Transverse colon (tissue), 4 donors: ENCODE measurements at regions not wholly inside any gene's neighbourhood (a gene's known extent, or its start where the extent isn't known, plus 50 kb on each side); places are given as distances from the start of the nearest gene placed in this dataset.
A peak's percentile ranks its signal among the peaks of the same experiment; 100 is the strongest.

ENCODE experiments used
- DNase-seq: peaks from one replicate; pipeline ENCODE4 v3.0.0-alpha.2; 2019
- H3K27ac ChIP-seq, 4 donors: fragments of 200-600 bp; sonication (generic); 2 replicates each; pipeline ENCODE4 v1.5.1; 2016 to 2018; ENCODE audit warnings: inconsistent platforms in 4 of 4
- H3K27me3 ChIP-seq: fragments of 200-600 bp; sonication (generic); 2 replicates; pipeline ENCODE4 v1.5.1; 2017; ENCODE audit warnings: inconsistent platforms
- H3K36me3 ChIP-seq, 4 donors: fragments of 200-600 bp; sonication (generic); 2 replicates each; pipeline ENCODE4 v1.5.1; 2017 to 2019; ENCODE audit warnings: inconsistent platforms in 4 of 4
- H3K4me1 ChIP-seq, 4 donors: fragments of 200-600 bp; sonication (generic); 2 replicates each; pipeline ENCODE4 v1.5.1; 2017 to 2020; ENCODE audit warnings: inconsistent platforms in 4 of 4
- H3K4me3 ChIP-seq, 4 donors: fragments of 200-600 bp; sonication (generic); 1 replicate in 1 of 4; 2 replicates in 3 of 4; pipeline versions ENCODE4 v1.5.1 to v1.6.1; 2017 to 2019; ENCODE audit warnings: inconsistent platforms in 4 of 4
- H3K9me3 ChIP-seq, 2 donors: fragments of 200-600 bp; sonication (generic); 2 replicates each; pipeline ENCODE4 v1.5.1; 2017 to 2019; ENCODE audit warnings: inconsistent platforms in 2 of 2
- EP300 ChIP-seq: sonication (generic); formaldehyde crosslinking; IDR thresholded peaks from one replicate; pipeline ENCODE4 v1.6.1; 2017; ENCODE audit warnings: antibody characterized with exemption, low read depth
- POLR2A ChIP-seq: fragments of 450-650 bp; IDR thresholded peaks from one replicate; pipeline ENCODE4 v1.6.1; 2016; ENCODE audit warnings: antibody characterized with exemption, mild to moderate bottlenecking, moderate library complexity
- POLR2AphosphoS5 ChIP-seq, 3 donors: sonication (generic); formaldehyde crosslinking; IDR thresholded peaks; one replicate each; pipeline ENCODE4 v1.6.1; 2016; ENCODE audit warnings: antibody characterized with exemption in 3 of 3
- WGBS, 2 donors: methylation state at CpG; one replicate each; pipeline ENCODE4 v1.1.5; 2018; ENCODE audit warnings: low coverage in 1 of 2; 5-methylcytosine and 5-hydroxymethylcytosine counted together
- in situ Hi-C, 4 donors: fragments of 200-750 bp; cut with MboI; loops; one replicate each; pipeline versions ENCODE4 v1.15.0 to v1.15.1; 2017; ENCODE audit warnings: low sequenced_read_pairs in 3 of 4, low pct_ligation_motif_present in 1 of 4, low pct_unique_long_range_greater_than_20kb in 1 of 4
- intact Hi-C: fragments of 100-400 bp; cut with DNase I; formaldehyde crosslinking; loops from one replicate; pipeline ENCODE4 v1.15.1; 2023; ENCODE audit warnings: low total_unique reads
- TF ChIP-seq, protein P1 (sequence below), 5 experiments: fragments of 200-600 bp in 3 of 5; fragments of 450-650 bp in 2 of 5; sonication (generic) in 3 of 5; IDR thresholded peaks; 1 replicate in 2 of 5; 2 replicates in 3 of 5; pipeline ENCODE4 v1.5.1; 2016 to 2017; ENCODE audit warnings: antibody characterized with exemption in 5 of 5, inconsistent platforms in 3 of 5, mild to moderate bottlenecking in 2 of 5, moderate library complexity in 1 of 5

GRCh38 chr15:95857124-95857757, 473.3 kb upstream of the NR2F2 start:
- intact Hi-C loops: no loop called here
- 46 to 49% methylated on average over 4 of the region's 4 CpGs for WGBS, 2 donors

GRCh38 chr15:95857758-95858157, 472.7 kb upstream of the NR2F2 start:
- Histone ChIP-seq H3K4me3 (no peak overlapping the region), H3K4me1 (no peaks in the 10 kb centered on the region), H3K9me3 (no peaks in the 10 kb centered on the region), H3K36me3 (no peaks in the 10 kb centered on the region), H3K27ac (peak overlapping the region in 2 of 4 donors; percentile 21 to 38), H3K27me3 (no peaks in the 10 kb centered on the region)
- no peak for TF ChIP-seq POLR2A
- TF ChIP-seq EP300: no peak
- TF ChIP-seq, protein P1, sequence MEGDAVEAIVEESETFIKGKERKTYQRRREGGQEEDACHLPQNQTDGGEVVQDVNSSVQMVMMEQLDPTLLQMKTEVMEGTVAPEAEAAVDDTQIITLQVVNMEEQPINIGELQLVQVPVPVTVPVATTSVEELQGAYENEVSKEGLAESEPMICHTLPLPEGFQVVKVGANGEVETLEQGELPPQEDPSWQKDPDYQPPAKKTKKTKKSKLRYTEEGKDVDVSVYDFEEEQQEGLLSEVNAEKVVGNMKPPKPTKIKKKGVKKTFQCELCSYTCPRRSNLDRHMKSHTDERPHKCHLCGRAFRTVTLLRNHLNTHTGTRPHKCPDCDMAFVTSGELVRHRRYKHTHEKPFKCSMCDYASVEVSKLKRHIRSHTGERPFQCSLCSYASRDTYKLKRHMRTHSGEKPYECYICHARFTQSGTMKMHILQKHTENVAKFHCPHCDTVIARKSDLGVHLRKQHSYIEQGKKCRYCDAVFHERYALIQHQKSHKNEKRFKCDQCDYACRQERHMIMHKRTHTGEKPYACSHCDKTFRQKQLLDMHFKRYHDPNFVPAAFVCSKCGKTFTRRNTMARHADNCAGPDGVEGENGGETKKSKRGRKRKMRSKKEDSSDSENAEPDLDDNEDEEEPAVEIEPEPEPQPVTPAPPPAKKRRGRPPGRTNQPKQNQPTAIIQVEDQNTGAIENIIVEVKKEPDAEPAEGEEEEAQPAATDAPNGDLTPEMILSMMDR (IDR thresholded peaks at IDR 0.05): no peak
- TF ChIP-seq POLR2AphosphoS5 (IDR thresholded peaks at IDR 0.05): no peak
- DNase-seq: no peak
- in situ Hi-C loops (no loop called here), intact Hi-C loops (no loop called here)

More at GRCh38 chr15:95857124-95857757, 473.3 kb upstream of the NR2F2 start:
- DNase-seq: no peak
- H3K27ac ChIP-seq: peak overlapping the region in 2 of 4 donors; percentile 21 to 38
- no peak overlapping the region for H3K4me3 ChIP-seq
- no peaks in the 10 kb centered on the region for H3K27me3 ChIP-seq
- in situ Hi-C loops: no loop called here
- H3K9me3 ChIP-seq: no peaks in the 10 kb centered on the region
- TF ChIP-seq EP300: no peak
- no peak for TF ChIP-seq POLR2AphosphoS5 (IDR thresholded peaks at IDR 0.05)
- TF ChIP-seq, protein P1 (IDR thresholded peaks at IDR 0.05): no peak
- TF ChIP-seq POLR2A: no peak
- H3K36me3 ChIP-seq: no peaks in the 10 kb centered on the region
- H3K4me1 ChIP-seq: no peaks in the 10 kb centered on the region

GRCh38 chr15:95860406-95860805, 470.1 kb upstream of the NR2F2 start:
- no peak for DNase-seq
- intact Hi-C loops: no loop called here
- WGBS, 2 donors: 84 to 100% methylated on average over 1 of the region's 1 CpG

GRCh38 chr15:95864467-95864886, 466.0 kb upstream of the NR2F2 start:
- Histone ChIP-seq H3K27me3 (no peaks in the 10 kb centered on the region), H3K9me3 (no peaks in the 10 kb centered on the region), H3K4me1 (no peaks in the 10 kb centered on the region), H3K27ac (no peak overlapping the region), H3K4me3 (no peak overlapping the region), H3K36me3 (no peaks in the 10 kb centered on the region)
- no peak for TF ChIP-seq EP300
- TF ChIP-seq, protein P1 (IDR thresholded peaks at IDR 0.05): no peak
- no peak for TF ChIP-seq POLR2A
- peak in 1 of 3 donors; percentile 29 for TF ChIP-seq POLR2AphosphoS5 (IDR thresholded peaks at IDR 0.05)
- in situ Hi-C loops (no loop called here), intact Hi-C loops (no loop called here)
- peak; percentile 14 for DNase-seq
- 60 to 71% methylated on average over 2 to 3 of the region's 3 CpGs for WGBS, 2 donors

More at GRCh38 chr15:95860406-95860805, 470.1 kb upstream of the NR2F2 start:
- Histone ChIP-seq H3K27me3 (no peaks in the 10 kb centered on the region), H3K4me3 (no peak overlapping the region), H3K9me3 (no peaks in the 10 kb centered on the region), H3K27ac (no peak overlapping the region), H3K4me1 (no peaks in the 10 kb centered on the region), H3K36me3 (no peaks in the 10 kb centered on the region)
- in situ Hi-C loops: no loop called here
- TF ChIP-seq, protein P1 (IDR thresholded peaks at IDR 0.05): no peak
- no peak for TF ChIP-seq EP300
- TF ChIP-seq POLR2AphosphoS5 (IDR thresholded peaks at IDR 0.05): no peak
